H7 (cell line): ENCODE measurements at regions not wholly inside any gene's neighbourhood (a gene's known extent, or its start where the extent isn't known, plus 50 kb on each side); places are given as distances from the start of the nearest gene placed in this dataset.
"Not testable (repeated sequence)": the region's sequence is repeated elsewhere in the genome, so short reads cannot be mapped to it uniquely, and the experiment has no call there.

Source experiments
- DNase-seq: peaks from one replicate; pipeline ENCODE4 v3.0.0; 2012
- H3K27me3 ChIP-seq: 2 replicates; pipeline ENCODE4 v1.6.0; 2011; ENCODE audit warnings: mild to moderate bottlenecking, low read length; ENCODE audit not compliant: control insufficient read depth, insufficient read depth
- H3K36me3 ChIP-seq: replicated peaks from 2 replicates; pipeline ENCODE4 v1.5.1; 2011; ENCODE audit warnings: low read length; ENCODE audit not compliant: control insufficient read depth, insufficient read depth
- H3K4me3 ChIP-seq: 2 replicates; pipeline ENCODE4 v1.5.1; 2011; ENCODE audit warnings: low read depth, mild to moderate bottlenecking, control low read depth, low read length, moderate library complexity; ENCODE audit not compliant: insufficient read depth

DNA sequence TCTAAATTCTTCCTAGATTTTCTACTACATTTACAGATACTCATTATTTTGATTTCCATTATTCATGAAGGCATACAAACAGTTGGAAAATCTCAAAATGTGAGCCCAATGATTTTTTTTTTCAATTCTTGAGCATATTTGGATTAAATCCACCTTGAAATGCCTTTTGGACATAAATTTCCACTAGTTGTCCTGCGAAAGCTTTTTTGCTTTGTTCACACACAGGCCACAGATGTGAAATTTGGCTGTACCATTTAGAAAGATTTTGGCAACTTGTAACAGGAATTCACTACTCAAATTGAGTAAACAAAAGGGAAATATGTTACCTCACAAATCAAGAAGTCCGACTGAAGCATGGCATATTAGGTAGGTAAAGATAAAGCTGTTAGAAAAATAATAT, 1631.0 kb downstream of the CDH8 start:
- DNase-seq, result no peak
- H3K36me3 ChIP-seq, result no peaks in the 10 kb centered on the region
- no peaks in the 10 kb centered on the region for H3K27me3 ChIP-seq
- no peak overlapping the region for H3K4me3 ChIP-seq

DNA sequence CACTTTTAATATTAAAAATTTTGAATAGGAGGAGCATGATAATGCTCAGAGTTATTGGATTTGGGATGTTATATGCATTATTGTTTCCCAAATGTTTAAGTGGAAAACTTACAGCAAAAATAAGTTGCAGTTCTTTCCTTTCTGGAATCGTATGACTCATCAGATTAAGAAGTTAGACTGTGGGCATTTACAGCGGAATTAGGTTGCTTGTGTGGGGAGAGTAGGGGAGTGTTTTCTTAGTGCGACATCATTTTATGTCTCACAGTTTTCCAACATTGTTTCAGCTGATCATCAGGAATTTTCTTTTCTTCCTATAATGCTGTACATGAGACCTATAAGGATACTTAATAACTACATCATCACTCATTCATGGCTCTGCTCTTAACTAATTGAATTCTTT, 1631.8 kb downstream of the CDH8 start:
- no peak for DNase-seq
- no peak overlapping the region for H3K4me3 ChIP-seq
- no peaks in the 10 kb centered on the region for H3K36me3 ChIP-seq
- H3K27me3 ChIP-seq, result no peaks in the 10 kb centered on the region

DNA sequence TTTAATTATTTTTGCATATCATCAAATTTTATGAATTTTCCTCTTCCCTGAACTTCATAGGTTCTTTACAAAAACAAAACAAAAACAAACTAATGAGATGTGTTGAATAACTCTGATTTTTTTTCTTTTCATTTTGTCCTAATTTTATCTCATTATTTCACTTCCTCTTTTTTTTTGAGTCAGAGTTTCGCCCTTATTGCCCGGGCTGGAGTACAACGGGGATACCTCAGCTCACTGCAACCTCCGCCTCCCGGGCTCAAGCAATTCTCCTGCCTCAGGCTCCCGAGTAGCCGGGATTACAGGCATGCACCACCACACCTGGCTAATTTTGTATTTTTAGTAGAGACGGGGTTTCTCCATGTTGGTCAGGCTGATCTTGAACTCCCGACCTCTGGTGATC, 1633.3 kb downstream of the CDH8 start:
- H3K27me3 ChIP-seq, H3K4me3 ChIP-seq, DNase-seq, H3K36me3 ChIP-seq: not testable (repeated sequence)

DNA sequence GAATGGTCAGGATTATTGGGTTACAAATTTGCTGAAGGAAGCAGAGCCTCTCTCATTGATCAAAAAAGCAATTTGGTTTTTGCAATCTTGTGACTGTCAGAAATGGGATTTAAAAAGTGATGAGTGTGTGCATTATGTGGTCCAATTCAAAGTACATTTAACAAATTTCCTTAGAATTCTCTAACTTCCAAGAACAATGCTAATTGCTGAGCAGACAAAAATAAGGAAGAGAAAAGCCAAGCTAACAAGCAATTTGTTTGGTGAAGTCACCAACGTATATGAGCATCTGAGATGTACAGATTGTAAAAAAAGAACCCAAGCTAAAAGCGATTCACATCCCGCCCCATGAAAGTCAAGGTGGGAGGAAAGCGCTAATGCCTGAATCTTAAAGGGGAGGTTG, 1643.9 kb downstream of the CDH8 start:
- DNase-seq, result no peak
- no peaks in the 10 kb centered on the region for H3K36me3 ChIP-seq
- no peaks in the 10 kb centered on the region for H3K27me3 ChIP-seq

DNA sequence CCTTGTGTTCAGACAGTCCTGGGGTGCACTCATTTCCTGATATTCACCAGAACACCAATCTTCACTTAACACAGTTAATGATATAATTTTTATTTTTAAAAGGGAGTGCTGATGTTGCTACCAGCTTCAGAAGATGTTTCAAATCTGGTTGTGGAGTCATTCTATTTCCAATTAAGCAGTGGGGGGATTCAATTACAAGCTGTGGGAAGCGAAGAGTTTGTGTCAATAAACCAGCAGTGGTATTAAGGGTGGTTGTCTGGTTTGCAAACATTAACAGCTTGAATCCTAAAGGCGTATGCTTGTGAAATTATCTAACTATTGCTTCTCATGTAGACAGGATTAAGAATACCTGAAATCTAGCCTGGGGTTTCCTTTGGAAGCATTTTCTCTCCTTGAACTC, 1637.5 kb upstream of the GOT2 start:
- no peaks in the 10 kb centered on the region for H3K27me3 ChIP-seq
- no peaks in the 10 kb centered on the region for H3K36me3 ChIP-seq
- DNase-seq, result no peak
- no peak overlapping the region for H3K4me3 ChIP-seq

More for the DNA sequence above, 1643.9 kb downstream of the CDH8 start:
- no peak overlapping the region for H3K4me3 ChIP-seq

DNA sequence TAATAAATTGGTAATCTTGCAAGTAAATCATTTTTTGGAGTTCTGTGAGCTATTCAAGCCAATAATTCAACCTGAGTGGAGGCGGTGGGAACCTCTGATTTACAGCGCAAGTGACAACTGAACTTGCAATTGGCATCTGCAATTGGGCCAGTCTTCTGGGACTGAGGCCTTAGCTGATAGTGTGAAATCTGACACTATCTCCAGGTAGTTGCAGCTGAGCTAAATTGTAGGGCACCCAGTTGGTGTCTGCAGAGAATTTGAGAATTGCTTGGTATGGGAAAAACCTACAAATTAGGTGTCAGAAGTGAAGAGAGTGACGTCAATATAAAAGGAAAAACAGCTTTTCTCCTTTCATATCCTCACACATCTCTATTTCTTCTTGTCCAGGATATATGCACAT, 1633.6 kb upstream of the GOT2 start:
- no peaks in the 10 kb centered on the region for H3K36me3 ChIP-seq
- DNase-seq, result no peak
- H3K4me3 ChIP-seq, result no peak overlapping the region
- H3K27me3 ChIP-seq, result no peaks in the 10 kb centered on the region

DNA sequence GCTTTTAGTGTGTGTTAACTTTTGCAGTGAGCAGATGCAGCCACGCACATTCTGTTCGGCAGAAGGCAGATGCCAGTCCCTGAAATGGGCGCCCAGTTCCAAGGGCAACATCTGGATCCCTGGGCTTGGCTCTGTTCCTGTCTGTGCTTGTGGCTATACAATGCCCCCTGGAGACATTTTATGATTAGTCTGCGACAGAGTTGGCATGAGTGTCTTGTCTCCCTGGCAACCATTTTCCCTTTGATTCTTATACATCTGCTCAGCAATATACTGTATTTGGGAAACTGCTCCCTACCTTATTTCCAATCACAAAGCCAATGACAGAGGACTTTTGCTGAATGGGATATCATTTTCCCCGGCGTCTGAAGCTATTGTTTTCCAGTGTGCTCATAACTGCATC, 1629.5 kb upstream of the GOT2 start:
- no peak overlapping the region for H3K4me3 ChIP-seq
- DNase-seq, result no peak
- H3K36me3 ChIP-seq, result no peaks in the 10 kb centered on the region
- H3K27me3 ChIP-seq, result no peaks in the 10 kb centered on the region

DNA sequence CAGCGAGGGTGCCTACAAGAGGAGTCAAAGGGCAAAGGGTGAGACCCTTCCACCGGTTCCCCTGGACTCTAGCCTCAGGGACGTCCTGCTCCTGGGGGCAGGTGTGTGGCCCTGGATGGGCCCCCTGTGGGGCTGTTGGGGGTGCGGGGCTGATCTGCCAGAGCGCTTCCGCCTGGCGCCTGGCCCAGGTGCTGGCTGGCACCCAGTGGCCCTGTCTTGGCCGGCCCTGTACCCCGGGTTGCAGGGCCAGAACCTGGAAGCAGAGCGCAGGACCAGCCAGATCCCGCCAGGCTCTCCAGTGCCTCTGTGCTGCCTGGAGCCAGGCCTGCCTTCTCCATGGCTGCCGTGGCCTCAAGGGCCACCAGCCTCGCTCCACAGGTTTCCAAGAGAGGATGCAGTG, 1625.8 kb upstream of the GOT2 start:
- not testable (repeated sequence) for H3K36me3 ChIP-seq, H3K27me3 ChIP-seq, DNase-seq, H3K4me3 ChIP-seq

DNA sequence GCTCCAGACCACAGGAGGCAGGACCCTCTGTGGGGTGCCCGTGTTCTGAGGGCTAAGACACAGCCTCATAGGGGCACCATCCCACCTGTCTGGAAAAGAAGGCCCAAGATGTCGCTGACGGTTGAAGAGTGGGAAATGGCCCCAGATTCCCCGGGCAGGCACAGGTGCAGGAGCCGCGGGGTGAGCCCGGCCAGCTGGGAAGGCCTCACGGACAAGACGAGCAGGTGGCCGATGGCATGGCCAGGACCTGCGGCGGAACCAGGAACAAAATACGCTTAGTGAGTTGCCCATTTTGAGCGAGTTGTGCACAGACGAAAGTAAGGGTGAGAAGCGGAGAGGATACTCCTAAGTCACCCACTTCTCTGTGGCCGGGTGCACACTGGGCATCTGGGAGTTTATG, 1625.3 kb upstream of the GOT2 start:
- not testable (repeated sequence) for DNase-seq, H3K36me3 ChIP-seq

DNA sequence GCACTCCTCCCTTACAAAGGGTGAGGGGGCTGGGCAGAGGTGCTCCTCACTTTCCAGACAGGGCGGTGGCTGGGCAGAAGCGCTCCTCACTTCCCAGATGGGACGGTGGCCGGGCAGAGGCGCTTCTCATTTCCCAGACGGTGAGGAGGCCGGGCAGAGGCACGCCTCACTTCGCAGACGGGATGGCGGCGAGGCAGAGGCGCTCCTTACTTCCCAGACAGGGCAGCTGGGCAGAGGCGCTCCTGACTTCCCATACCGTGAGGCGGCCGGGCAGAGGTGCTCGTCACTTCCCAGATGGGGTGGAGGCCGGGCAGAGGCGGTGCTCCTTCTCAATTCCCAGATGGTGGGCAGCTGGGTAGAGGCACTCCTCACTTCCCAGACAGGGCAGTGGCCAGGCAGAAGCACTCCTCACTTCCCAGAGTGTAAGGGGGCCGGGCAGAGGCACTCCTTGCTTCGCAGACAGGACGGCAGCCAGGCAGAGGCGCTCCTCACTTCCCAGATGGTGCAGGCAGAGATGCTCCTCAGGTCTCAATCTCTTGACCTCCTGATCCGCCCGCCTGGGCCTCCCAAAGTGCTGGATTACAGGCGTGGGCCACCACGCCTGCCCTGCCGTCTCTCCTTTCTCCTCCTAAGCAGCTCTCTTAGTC, 1623.9 kb upstream of the GOT2 start:
- not testable (repeated sequence) for H3K27me3 ChIP-seq, H3K36me3 ChIP-seq, DNase-seq, H3K4me3 ChIP-seq

More for the DNA sequence above, 1625.3 kb upstream of the GOT2 start:
- not testable (repeated sequence) for H3K27me3 ChIP-seq, H3K4me3 ChIP-seq

DNA sequence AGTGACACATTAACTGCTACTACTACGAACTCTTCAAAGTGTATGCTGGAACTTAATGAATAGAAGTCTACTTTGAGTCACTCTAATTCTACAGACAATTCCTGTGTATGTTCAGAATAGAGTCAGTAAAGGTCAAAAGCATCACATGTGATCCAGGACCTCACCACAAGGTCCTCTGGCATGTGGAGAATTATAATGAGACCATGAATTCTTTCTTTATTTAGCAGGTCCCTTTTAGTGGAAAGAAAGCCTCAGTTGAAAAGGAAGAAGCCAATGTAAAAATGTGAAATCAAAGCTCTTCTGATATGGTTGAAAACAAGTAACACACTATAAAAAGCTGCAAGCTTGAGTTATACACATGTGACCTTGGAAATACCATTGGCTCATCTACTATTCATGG, 1612.1 kb upstream of the GOT2 start:
- Histone ChIP-seq H3K27me3 (no peaks in the 10 kb centered on the region), H3K4me3 (no peak overlapping the region), H3K36me3 (no peaks in the 10 kb centered on the region)
- DNase-seq, result no peak

DNA sequence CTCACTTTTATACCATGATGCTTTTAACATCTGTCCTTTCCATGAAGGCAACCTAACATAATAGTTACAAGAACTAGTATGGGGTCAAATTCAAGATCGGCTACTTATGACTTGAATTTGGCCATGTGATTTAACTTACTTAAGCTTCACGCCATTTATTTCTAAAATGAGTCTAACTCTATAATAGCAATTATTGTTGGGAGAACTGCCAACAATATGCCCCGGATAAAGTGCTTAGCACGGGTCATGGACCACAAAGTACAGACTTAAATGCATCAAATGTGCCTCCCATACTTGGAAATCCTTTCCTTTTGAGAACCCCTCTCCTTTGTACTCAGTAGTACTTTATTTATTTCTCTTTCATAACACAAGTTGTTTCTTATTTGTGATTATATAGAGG, 1603.6 kb upstream of the GOT2 start:
- H3K4me3 ChIP-seq, result no peak overlapping the region
- DNase-seq, result no peak
- no peaks in the 10 kb centered on the region for H3K27me3 ChIP-seq
- H3K36me3 ChIP-seq, result no peaks in the 10 kb centered on the region

DNA sequence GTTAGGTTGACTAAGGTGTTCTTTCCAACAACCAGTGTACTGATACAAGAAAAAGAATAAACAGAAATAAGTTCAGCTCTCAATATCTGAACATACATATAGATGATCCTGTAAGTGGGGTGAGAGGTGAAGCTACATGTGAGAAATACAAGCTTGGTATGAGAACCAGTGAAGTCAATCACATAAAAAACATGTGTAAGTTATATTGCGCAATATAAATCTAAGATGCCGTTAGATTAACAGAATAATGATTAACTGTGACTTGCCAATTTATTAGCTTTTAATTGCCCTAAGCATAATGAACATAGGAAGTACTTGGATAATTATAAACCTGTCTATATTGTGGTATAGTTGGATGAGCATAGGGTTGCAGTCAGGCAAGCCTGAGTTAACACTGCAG, 1597.1 kb upstream of the GOT2 start:
- H3K36me3 ChIP-seq, result no peaks in the 10 kb centered on the region
- no peak for DNase-seq

DNA sequence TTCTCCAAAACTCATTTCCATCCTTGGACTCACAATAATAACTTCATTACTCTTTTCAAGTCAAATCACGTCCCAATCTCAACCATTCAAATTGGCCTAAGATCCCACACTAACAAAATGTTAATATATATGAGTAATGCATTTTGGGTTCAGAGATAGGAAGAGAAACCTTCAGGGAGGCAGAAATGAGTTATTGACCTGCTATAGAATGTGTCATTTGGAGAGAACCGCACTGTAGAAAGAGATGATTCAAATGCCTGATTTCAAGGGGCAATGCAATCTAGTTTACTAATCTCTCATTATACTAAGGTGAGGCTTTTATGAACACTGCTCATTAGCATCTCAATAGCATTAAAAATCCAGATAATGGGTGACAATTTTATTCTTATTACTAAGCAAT, 1595.0 kb upstream of the GOT2 start:
- DNase-seq, result no peak
- Histone ChIP-seq H3K36me3 (no peaks in the 10 kb centered on the region), H3K27me3 (no peaks in the 10 kb centered on the region), H3K4me3 (no peak overlapping the region)

More for the DNA sequence above, 1597.1 kb upstream of the GOT2 start:
- Histone ChIP-seq H3K27me3 (no peaks in the 10 kb centered on the region), H3K4me3 (no peak overlapping the region)

DNA sequence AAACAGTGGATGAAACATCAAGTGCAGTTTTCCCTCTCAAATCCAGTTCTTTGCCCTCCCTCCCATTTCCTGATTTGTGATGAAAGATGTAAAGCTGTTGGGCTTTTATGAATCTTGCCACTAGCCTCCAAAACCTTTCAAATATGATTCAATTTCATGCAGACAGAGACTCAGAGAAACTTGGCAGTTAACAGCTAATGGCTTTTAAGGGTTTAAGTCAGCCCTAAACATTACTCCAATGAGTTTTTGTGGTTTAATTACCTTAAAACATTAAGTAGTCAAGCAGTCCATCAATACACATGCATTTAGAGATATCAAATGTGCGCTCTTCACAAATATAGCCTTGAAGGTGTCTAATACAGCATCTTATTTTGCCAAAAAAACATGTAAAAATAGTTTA, 1594.0 kb upstream of the GOT2 start:
- no peak for DNase-seq
- Histone ChIP-seq H3K36me3 (no peaks in the 10 kb centered on the region), H3K27me3 (no peaks in the 10 kb centered on the region), H3K4me3 (no peak overlapping the region)

DNA sequence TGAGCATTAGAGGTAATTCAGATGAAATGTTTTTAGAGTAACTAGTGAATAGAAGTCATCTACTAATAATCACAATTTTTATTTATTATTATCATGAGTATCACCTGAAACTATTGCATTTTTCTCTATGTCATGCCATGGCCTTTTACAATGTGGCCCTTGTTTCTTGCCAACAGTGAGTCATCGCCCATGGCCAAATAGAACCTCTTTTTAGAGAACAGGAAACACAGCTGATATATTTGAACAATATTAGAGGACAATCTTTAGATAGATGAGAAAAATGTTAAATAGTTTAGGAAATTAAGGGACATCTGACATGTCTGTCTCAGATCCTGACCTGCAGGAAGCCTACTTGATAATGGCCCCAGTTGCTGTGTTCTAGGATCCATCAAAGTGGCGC, 1584.4 kb upstream of the GOT2 start:
- no peaks in the 10 kb centered on the region for H3K36me3 ChIP-seq
- DNase-seq, result no peak
- no peaks in the 10 kb centered on the region for H3K27me3 ChIP-seq
- H3K4me3 ChIP-seq, result no peak overlapping the region
